GDM1 (cell line): ENCODE measurements at regions not wholly inside any gene's neighbourhood (a gene's known extent, or its start where the extent isn't known, plus 50 kb on each side); places are given as distances from the start of the nearest gene placed in this dataset.
A peak's percentile ranks its signal among the peaks of the same experiment; 100 is the strongest.
"Not testable (repeated sequence)": the region's sequence is repeated elsewhere in the genome, so short reads cannot be mapped to it uniquely, and the experiment has no call there.

ENCODE experiments used
- DNase-seq: peaks from one replicate; lab custom pipeline; 2025; lab: John Stamatoyannopoulos, UW

DNA sequence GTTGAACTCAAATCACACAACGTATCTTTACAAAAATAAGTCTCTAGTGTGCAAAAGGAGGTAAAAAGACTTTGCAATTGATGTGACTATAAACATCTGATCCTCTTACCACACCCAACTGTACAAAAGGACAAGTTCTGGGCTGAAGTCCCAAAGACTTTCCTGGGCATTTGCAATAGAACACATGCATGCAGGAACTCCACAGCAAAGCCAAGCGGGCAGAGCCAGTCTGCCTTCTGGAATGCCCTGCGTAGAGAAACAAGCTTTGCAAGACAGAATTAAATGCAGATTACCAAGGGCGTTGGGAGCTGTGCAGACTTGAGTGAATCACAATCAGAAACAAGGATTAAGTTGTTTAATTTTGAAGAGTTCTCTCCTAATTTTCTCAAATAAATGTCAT, 208.4 kb upstream of the ZNF521 start:
- no peak for DNase-seq

DNA sequence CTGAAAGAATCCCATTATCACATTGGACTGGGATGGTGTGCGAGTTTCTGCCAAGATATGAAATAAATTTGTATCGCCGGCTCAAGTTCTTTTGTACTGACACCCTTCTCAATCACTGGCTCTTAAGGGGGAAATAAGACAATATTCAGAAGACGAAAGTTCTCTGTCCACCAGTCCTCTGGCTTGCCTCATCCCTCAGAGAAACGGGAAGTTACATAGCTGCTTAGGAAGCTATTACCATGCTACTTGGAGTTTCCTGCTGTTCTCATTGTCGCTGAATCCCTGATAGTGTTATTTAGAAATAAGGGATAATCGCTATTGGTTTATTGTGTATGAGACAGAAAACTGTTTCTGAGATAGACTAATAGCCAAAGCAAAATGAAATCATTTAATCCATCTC, 205.0 kb upstream of the ZNF521 start:
- no peak for DNase-seq

DNA sequence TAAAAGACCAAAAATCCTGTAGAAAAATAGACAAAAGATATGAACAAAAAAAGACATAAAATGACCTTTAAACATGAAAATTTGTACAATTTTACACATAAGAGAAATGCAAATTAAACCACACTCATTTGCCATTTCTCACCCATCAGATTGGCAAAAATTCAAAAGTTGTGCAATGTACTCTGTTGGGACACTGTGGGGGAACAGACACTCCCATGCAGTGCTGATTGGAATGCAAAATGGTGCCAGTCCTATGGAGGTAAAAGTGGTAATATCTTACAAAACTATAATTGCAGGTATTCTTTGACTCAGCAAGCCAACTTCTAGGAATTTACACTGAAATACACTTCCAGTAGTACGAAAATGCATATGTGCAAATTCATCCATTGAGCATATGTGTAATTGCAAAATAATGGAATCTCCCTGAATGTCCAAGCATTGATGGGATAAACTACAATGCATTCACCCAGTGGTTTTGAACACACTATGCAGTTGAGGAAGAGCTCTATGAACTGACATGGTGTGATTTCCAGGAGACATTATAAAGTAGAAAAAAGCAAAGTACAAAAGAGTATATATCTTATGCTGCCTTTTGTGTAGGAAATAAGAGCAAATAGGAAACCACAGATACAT, 201.8 kb upstream of the ZNF521 start:
- DNase-seq: no peak

DNA sequence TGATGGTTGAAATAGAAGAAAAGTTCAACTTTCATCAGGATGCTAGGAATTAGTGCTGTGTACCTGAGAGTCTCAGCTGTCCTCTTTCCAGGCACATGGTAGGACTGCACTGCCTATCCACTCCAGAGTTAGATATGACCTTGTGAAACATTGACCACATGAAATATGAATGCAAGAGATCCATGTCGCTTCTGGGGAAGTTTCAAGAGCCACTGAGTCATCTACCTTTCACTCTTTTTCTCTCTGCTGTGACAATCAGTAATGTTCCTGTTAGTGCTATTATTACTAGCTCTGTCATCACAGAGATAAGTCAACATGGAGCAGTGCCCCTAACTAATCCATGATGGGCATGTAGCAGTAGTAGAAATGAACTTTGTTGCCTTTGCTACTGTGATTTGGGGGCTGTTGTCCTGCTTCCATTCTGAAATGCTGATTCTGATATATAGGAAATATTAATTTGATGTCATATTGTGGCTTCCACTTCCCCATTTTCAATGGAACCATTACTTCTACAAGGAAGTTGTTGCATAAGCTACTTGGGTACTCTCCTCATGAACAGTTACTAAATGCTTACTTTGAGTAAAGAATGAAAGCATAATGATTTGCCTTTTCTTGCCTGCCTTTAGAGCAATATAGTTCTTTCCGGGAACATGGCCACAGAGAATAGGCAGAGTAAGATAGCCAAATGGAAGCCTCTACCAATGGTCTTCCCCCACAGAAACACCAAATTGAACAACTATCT, 192.8 kb upstream of the ZNF521 start:
- no peak for DNase-seq

DNA sequence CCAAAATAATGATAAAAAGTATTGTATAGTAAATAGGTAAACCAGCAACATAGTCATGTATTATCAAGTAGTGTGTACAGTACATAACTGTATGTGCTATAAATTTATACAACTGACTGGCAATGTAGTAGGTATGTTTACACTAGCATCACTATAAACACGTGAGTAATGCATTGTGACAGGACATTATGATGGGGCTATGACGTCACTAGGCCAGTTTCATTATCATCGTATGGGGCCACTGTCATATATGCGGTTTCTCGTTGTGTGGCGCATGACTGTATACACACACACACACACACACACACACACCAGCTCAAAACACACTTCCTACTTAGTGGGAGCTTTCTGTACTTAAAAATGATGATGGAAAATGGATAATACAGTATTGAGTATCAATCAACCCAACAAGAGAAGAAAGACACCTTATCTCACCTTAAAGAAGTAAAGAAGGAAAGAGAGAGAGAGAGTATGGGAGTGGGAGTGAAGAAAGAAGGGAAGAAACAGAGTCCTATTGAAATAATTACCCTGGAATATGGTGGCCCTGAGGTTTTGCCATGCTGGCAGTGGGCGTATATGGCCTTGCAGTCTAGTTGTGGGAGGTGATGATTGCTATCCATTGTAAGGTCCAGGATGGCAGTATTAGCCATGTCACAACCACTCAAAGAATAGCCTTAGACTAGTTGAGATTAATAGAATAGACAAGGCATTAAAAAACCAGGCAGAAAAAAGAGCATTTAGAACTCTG, 186.4 kb upstream of the ZNF521 start:
- no peak for DNase-seq

DNA sequence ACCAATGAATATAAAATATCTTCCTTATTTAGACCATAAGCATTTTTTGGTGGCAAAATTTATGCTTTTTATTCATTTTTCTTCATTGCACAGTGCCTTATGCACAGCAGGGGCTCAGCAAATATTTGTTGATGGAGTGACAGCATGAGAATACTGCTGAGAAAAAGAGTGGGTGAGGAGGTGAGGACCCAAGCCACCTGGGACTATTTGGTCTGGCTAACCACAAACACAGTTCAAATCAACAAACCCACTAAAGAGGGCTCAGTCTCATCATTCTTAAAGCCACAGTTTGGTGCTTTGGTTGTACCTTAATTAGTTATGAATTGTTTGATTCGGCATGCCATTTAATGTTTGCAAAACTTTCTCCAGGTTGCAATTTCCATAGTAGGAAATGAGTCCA, 183.5 kb upstream of the ZNF521 start:
- no peak for DNase-seq

DNA sequence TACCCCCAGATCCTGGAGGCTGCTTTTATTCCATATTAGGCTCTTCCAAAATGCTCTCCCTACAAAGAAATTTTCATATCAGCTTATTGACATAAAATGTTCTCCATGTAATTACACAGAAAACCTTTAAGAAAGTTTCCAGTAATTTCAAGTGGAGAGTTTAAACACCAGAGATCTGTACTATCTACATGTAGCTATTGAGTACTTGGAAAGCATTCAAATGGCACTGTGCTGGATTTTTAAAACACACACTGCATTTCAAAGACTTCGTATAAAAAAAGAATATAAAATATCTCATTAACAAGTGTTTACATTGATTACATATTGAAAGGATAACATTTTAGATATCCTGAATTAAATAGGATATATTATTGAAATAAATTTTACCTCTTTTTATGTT, 182.4 kb upstream of the ZNF521 start:
- no peak for DNase-seq

DNA sequence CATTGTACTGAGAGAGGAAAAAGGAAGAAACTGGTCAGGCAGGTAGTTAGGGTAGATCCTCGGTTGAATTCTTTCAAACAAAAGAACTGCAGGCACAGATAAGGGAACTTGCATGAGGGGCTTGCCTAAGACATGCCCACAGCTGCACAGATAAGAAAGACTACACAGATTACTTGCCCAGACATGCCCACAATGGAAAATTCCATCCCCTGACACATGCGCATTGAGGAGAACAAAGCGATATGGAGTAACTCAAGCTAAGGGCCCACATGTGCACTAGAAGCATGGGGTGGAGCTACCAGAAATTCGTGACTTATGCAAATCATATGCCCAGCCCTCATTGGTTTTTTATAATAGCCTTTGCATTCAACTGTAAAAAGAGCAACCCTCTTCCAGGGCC, 181.3 kb upstream of the ZNF521 start:
- no peak for DNase-seq

DNA sequence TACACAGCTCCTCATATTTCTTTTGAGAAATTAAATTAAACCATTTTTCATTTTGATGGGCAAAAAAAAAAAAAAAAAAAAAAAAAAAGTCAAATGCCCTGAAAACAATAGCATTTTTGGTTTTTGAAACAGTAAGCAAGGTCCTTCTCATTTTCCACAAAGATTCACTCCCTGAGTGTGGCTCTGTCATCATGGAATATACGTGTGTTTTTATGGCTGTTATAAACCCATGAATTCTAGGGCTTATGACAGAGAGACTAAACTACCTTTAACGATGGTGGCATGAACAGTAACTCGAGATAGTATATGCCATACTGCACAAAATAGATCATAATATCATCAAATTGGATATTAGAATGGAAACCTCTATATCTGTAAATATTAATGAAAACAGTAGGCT, 179.2 kb upstream of the ZNF521 start:
- no peak for DNase-seq

DNA sequence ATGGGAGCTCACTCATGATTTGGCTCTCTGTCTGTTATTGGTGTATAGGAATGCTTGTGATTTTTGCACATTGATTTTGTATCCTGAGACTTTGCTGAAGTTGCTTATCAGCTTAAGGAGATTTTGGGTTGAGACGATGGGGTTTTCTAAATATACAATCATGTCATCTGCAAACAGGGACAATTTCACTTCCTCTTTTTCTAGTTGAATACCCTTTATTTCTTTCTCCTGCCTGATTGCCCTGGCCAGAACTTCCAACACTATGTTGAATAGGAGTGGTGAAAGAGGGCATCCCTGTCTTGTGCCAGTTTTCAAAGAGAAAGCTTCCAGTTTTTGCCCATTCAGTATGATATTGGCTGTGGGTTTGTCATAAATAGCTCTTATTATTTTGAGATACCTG, 173.8 kb upstream of the ZNF521 start:
- not testable (repeated sequence) for DNase-seq

DNA sequence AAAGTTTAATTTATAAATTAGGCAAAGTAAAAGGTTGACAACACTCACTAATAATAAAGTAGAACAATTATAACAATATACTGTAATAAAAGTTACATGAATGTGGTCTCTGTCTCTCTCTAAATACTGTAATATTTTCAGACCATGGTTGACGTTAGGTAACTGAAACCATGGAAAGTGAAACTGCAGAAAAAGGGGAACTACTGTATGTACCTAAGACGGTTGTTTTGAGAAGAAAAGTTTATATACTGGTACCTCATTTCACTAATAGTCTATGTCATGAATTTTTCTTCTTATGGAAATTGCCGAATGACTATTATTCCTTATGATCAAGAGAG, 166.7 kb upstream of the ZNF521 start:
- peak; percentile 3 for DNase-seq

DNA sequence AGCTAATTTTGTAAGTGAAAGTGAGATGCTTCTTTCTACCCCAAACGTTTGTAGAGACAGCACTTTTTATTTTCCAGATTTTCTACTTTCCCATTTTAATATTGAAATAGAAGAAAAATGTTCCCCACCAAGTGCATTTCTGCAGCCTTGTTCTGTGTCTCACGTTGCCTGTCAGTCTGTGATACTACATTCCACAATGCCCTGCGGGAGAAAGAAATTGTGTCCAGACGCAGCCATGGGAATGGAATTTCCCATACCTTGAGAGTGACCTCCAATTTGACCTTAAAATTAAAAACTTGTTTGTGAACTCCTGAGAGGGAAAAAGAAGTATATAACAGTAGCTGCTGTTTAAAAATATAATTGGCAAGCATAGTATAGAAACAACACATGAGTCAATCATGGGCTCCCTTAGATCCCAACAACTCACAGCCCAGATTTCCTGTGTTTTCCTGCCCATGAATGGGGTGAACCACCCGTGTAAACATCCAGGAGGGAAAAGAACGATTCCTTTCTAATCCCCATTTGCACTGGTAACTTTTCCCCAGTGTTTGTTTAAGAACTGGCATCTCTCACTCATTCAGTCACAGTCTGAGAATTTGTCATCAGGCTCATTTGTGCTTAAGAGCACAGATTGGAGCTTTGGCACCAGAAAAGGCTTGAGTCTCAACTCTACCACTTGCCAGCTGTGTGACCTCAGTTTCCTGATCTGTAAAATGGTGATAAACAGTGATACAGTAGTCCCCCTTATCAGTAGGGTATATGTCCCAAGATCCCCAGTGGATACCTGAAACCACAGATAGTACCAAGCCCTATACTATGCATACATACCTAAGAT, 166.1 kb upstream of the ZNF521 start:
- DNase-seq: no peak

DNA sequence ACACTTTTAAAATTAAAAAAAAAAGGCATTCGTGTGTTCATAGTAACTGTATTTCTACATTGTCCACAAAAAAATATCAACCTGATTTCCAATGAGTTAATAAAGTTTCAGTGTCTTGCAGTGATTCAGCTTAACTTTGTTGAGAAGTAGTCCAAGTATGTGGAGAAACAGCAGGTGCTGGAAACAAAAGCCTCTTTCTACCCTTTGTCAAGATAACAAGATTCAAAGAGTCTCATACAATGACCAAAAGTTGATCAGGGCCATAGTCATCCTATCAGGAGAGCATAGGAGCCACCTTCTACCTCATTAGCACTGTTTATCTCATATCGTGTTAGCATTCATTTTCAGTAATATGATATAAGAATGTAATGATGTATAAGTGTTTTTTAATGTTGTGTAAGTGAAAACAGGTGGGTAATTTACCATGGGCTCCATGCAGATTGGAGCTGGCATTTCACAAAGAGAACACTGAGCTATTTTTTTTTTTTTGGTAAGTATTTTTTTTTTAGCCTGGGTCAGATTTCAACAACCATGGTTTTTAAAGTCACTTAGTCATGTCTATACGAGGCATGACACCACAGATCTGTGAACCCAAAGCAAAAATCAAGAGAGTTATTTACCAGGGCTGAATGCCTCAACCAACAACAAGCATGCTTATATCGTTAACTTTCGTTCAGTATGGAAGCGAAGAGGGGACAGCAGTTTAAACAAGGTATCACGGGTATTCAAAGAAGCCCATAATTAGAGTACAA, 165.0 kb upstream of the ZNF521 start:
- no peak for DNase-seq

DNA sequence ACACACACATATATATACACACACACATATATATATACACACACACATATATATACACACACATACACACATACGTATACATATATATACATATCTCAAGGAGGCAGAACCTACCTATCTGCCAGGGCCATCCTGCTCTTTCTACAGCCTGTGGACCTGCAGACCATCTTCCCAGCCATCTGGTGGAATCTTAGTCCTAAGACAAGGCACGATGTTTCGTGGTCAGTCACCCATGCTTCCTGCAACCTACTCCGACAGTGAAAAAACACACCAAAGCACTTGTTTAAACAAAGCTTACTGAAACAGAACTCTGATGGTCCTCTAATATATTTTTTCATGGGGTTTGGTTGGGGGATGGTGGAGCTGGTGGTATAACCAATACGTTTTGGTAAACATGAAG, 164.2 kb upstream of the ZNF521 start:
- DNase-seq: no peak

DNA sequence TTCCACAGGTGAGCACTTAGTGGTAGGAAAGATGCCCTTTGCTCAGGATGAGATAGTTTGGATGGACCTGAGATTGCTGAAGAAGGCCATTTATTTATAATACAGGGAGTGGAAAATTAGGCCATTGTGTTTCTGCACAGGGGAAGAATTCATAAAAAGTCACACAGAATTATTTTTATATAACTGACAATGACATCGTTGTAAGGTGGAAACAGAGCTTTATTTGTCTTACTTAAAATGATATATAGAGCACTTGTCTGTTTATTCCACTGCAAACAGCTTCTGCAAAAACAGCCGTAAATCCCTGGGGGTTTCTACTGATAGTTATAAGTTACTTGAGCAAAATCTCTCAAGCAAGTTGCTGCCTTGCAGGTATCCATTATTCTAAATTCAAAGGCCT, 158.1 kb upstream of the ZNF521 start:
- no peak for DNase-seq

DNA sequence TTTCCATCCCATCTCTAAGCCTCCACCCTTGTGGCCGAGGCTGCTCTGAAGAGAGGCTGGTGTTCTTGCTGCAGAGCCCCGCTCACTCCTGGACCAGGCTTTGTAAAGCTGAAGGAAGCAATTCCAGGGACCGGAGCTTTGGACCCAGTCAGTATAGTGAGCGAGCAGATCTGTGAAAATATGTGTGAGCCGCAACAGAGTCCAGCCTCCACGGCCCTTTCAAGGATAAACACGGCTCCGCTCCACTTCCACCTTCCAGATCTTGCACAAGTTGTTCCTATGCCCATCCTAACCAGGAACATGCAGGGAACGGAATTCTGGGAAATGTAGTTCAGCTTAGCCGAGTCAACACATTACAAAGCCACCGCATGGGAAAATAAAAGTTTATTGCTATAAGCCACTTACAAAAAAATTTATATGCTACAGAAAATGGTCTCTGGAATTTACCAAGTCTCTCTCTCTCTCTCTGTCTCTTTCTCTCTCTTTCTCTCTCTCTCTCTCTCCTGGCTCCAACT, 151.7 kb upstream of the ZNF521 start:
- DNase-seq: no peak

DNA sequence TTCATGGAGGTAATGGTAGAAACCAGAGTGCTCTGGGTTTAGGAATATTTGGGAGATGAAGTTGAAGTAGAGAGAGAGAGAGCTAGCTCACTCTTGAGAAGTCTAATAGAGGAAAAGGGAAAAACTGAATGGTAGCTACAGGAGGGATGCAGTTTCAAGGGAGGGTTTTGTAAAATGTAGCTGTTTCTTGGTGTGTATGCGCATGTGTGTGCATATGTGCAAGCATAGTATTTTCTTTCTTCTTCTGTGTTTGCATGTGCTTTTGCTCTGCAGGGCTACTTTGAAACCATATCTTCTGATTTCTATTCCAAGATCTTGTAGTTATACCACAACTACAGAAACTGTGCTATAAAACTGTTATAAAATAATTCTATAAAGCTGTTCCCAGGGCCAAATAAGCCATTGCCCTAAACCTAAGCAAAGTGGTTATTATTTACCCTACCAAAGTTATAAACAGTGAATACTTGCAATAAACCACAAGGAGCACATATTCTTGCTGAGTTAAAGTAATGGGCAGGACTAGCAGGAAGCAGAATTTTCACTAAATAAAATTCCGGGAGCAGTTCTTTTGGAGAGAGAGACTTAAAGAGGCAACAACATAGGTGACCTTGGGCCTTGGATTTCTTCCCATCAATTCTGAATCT, 145.3 kb upstream of the ZNF521 start:
- DNase-seq: no peak

DNA sequence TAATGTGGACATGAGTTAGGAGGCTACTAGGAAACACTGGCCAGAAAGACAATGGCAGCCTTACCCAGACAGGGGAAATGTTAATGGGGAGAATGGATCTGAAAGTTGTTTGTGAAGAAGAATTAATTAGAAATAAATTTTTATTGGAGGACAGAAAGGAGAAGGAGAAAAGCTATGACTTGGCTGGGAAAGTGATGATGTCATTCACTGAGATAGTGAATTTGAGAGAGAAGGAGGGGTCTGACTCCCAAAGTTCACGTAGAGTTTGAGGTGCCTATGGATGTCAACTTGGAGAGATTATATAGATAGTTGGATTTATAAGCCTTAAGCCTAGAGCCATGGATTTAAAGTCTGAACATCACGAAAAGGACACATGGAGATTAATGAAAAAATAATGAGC, 144.6 kb upstream of the ZNF521 start:
- no peak for DNase-seq

DNA sequence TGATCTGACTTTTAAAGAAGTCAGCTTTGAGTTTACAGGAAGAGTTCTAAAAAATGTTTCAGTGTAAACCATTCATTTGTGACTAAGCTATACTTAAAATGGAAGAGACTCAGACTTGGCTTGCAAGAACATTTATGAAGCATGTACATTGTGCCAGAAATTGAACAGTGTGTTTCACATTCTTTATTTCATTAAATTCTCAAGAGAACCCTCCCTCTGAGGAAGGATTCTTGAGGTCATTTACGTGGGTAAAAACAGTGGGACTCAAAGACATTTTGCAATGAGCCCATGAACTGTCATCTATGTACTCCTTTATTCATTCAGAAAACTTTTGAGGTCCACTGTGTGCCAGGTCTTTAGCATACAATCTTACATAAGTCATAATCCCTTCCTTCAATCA, 143.6 kb upstream of the ZNF521 start:
- DNase-seq: no peak

DNA sequence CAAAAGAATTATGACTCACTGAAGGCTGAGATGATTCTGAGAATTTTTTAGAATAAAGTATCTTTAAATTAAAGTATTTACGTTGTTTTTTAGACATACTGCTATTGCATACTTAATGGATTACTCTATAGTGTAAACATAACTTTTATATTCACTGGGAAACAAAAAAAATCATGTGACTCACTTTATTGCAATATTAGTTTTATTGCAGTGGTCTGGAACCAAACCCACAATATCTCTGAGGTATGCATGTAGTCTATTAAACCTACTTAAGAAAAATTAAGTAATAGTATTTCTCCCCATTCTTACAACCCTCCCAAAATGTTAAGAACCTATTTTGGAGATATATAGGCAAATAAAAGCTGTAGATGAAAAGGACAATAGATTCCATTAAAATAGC, 142.9 kb upstream of the ZNF521 start:
- DNase-seq: no peak

DNA sequence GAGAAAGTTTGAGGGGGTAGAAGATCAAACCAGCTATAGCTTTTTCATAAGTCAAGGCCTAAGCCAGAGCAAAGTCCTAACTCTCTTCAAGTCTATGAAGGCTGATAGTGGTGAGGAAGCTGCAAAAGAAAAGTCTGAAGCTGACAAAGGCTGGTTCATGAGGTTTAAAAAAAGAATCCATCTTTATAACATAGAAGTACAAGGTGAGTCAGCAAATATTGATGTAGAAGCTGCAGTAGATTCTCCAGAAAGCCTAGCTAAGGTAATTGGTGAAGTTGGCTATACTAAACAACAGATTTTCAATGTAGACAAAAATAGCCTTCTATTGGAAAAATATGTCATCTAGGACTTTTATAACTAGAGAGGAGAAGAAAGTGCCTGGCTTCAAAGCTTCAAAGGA, 141.4 kb upstream of the ZNF521 start:
- DNase-seq: no peak
